Tibial artery (tissue), 4 donors: ENCODE measurements at regions not wholly inside any gene's neighbourhood (a gene's known extent, or its start where the extent isn't known, plus 50 kb on each side); places are given as distances from the start of the nearest gene placed in this dataset.
"Not testable (repeated sequence)": the region's sequence is repeated elsewhere in the genome, so short reads cannot be mapped to it uniquely, and the experiment has no call there.

Experiments
- DNase-seq, 2 donors: peaks; one replicate each; pipeline ENCODE4 v3.0.0-alpha.2; 2019
- H3K27ac ChIP-seq, 2 donors: fragments of 200-600 bp; sonication (generic) in 1 of 2; 1 replicate in 1 of 2; 2 replicates in 1 of 2; pipeline ENCODE4 v1.5.1; 2018 to 2019; ENCODE audit warnings: mild to moderate bottlenecking in 1 of 2
- H3K27me3 ChIP-seq, 2 donors: fragments of 200-600 bp; sonication (generic) in 1 of 2; one replicate each; pipeline versions ENCODE4 v1.5.1 to v1.6.0; 2016 to 2019
- H3K36me3 ChIP-seq, 3 donors: fragments of 200-600 bp; sonication (generic) in 2 of 3; one replicate each; pipeline ENCODE4 v1.5.1; 2016 to 2019; ENCODE audit warnings: mild to moderate bottlenecking in 2 of 3
- H3K4me1 ChIP-seq, 4 donors: fragments of 200-600 bp; sonication (generic) in 2 of 4; 1 replicate in 3 of 4; 2 replicates in 1 of 4; pipeline ENCODE4 v1.5.1; 2016 to 2019
- H3K4me3 ChIP-seq, 2 donors: fragments of 200-600 bp; sonication (generic) in 1 of 2; 1 replicate in 1 of 2; 2 replicates in 1 of 2; pipeline ENCODE4 v1.5.1; 2018 to 2019; ENCODE audit warnings: mild to moderate bottlenecking in 2 of 2
- H3K9me3 ChIP-seq, 3 donors: fragments of 200-600 bp; sonication (generic) in 1 of 3; one replicate each; pipeline ENCODE4 v1.5.1; 2016 to 2019
- intact Hi-C: fragments of 100-400 bp; cut with DNase I; formaldehyde crosslinking; loops from one replicate; pipeline ENCODE4 v1.15.0; 2023; ENCODE audit warnings: low total_unique reads
- TF ChIP-seq, protein P1 (sequence below), 2 experiments: fragments of 200-600 bp in 1 of 2; fragments of 450-650 bp in 1 of 2; IDR thresholded peaks; one replicate each; pipeline ENCODE4 v1.5.1; 2017 to 2019; ENCODE audit warnings: antibody characterized with exemption in 2 of 2, mild to moderate bottlenecking in 1 of 2, moderate library complexity in 1 of 2

DNA sequence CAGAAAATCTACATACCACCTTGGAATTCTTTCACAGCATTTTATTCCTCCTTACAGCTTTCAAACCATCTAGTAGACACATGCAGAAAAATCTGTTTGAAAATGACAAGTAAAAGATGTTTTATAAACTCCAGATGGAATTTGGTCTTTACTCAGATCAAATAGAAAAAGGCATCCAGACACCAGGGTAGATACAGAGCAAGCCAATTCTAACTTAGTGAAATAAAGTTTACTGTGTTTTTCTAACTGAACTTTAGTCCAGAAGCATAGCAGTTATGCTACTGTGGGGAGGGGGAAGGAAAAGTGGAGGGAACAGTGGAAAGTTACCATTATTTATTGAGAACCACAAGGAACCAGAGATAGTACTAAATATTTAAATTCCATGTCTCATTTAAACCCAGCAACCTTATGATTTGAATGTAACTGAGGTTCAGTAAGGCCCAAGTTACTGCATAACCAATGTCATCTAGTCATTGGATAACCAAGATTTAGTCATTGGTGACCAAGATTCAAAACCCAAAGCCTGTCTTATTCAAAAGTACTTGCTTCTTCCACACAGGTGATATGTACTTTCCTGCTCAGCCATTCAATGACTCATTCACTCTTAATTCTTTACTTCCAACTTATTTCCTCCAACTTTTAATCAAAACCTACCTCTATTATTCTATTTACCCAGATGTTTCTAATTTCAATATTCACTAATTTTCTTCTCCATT, 57.7 kb downstream of the RAD51AP2 start:
- no peaks in the 10 kb centered on the region for H3K36me3 ChIP-seq
- no peak for DNase-seq
- no peaks in the 10 kb centered on the region for H3K27me3 ChIP-seq
- no peak overlapping the region for H3K27ac ChIP-seq
- H3K4me3 ChIP-seq, result no peak overlapping the region
- intact Hi-C loops, result no loop called here
- TF ChIP-seq, protein P1, sequence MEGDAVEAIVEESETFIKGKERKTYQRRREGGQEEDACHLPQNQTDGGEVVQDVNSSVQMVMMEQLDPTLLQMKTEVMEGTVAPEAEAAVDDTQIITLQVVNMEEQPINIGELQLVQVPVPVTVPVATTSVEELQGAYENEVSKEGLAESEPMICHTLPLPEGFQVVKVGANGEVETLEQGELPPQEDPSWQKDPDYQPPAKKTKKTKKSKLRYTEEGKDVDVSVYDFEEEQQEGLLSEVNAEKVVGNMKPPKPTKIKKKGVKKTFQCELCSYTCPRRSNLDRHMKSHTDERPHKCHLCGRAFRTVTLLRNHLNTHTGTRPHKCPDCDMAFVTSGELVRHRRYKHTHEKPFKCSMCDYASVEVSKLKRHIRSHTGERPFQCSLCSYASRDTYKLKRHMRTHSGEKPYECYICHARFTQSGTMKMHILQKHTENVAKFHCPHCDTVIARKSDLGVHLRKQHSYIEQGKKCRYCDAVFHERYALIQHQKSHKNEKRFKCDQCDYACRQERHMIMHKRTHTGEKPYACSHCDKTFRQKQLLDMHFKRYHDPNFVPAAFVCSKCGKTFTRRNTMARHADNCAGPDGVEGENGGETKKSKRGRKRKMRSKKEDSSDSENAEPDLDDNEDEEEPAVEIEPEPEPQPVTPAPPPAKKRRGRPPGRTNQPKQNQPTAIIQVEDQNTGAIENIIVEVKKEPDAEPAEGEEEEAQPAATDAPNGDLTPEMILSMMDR (IDR thresholded peaks at IDR 0.05), result no peak
- H3K4me1 ChIP-seq, result no peaks in the 10 kb centered on the region
- H3K9me3 ChIP-seq, result no peaks in the 10 kb centered on the region

DNA sequence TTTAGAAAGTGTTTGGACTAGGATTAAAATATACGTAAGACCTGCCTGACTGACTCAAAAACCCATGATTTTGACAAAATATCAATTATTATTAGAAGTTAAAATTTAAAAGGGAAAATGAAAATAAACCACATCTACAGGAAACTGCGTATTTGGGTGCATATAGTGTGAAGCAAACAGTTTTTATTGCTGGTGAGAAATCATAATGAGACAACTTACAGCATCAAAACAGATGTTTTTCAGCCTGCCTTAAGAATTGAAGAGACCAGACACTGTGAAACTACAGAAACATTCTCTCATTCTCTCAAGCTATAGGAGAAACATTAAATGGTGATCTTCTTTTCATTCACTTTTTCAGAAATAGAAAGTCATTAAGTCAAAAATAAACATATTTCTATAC, 62.9 kb downstream of the RAD51AP2 start:
- intact Hi-C loops, result no loop called here
- TF ChIP-seq, protein P1 (IDR thresholded peaks at IDR 0.05), result no peak
- Histone ChIP-seq H3K27ac (no peak overlapping the region), H3K9me3 (no peaks in the 10 kb centered on the region), H3K4me3 (no peak overlapping the region), H3K27me3 (no peaks in the 10 kb centered on the region), H3K4me1 (no peaks in the 10 kb centered on the region), H3K36me3 (no peaks in the 10 kb centered on the region)
- DNase-seq, result no peak

DNA sequence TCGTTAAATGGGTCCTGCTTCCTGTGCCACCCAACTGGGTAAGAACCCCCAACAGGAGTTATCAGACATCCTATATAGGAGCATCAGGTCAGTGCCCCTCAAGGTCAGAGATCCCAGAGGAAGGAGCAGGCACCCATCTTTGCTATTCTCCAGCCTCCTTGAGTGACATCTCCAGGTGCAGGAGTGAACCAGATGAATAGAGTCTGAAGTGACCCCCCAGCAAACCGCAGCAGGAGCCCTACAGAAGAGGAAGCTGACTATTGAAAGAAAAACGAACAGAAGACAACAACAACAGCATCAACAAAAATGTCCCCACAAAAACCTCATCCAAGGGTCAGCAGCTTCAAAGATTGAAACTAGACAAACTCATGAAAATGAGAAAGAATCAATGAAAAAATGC, 72.0 kb downstream of the RAD51AP2 start:
- intact Hi-C loops, H3K9me3 ChIP-seq, DNase-seq, H3K4me1 ChIP-seq, H3K36me3 ChIP-seq, H3K4me3 ChIP-seq, H3K27ac ChIP-seq, H3K27me3 ChIP-seq: not testable (repeated sequence)

DNA sequence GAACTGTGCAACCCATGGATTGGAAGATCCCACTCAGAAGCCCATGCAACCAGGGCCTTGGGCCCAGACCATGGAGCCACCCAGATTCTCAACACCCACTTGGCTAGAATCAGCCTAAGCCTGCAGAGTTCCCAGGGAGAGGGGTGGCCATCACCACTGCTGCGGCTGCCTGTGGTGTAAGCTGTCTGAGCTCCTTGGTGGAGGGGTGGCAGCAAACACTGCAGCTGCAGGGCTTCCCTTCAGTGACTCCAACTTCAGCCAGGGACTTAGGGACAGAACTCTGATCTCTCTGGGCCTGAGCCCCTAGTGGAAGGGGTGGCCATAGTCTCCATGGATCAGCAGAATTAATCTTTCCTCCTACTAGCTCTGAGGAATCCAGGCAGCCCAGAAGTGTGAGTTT, 72.5 kb downstream of the RAD51AP2 start:
- no peak for DNase-seq
- Histone ChIP-seq H3K36me3 (no peaks in the 10 kb centered on the region), H3K4me3 (no peak overlapping the region), H3K27me3 (no peaks in the 10 kb centered on the region), H3K27ac (no peak overlapping the region), H3K4me1 (no peaks in the 10 kb centered on the region), H3K9me3 (no peaks in the 10 kb centered on the region)
- TF ChIP-seq, protein P1 (IDR thresholded peaks at IDR 0.05), result no peak
- intact Hi-C loops, result no loop called here

DNA sequence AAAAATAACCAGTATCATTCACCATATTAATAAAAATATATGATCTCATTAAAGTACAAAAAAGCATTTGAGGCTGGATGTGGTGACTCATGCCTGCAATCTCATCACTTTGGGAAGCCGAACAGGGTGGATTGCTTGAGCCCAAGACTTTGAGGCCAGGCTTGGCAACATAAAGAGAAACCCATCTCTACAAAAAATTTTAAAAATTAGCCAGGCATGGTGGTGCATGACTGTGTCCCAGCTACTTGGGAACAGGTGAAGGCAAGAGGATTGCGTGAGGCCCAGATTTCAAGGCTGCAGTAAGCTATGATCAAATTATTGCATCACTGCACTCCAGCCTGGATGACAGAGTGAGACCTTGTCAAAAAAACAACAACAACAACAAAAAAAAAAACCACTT, 75.9 kb downstream of the RAD51AP2 start:
- TF ChIP-seq, protein P1 (IDR thresholded peaks at IDR 0.05), result no peak
- Histone ChIP-seq H3K36me3 (no peaks in the 10 kb centered on the region), H3K9me3 (no peaks in the 10 kb centered on the region), H3K4me3 (no peak overlapping the region), H3K4me1 (no peaks in the 10 kb centered on the region), H3K27me3 (no peaks in the 10 kb centered on the region), H3K27ac (no peak overlapping the region)
- no peak for DNase-seq
- intact Hi-C loops, result no loop called here

DNA sequence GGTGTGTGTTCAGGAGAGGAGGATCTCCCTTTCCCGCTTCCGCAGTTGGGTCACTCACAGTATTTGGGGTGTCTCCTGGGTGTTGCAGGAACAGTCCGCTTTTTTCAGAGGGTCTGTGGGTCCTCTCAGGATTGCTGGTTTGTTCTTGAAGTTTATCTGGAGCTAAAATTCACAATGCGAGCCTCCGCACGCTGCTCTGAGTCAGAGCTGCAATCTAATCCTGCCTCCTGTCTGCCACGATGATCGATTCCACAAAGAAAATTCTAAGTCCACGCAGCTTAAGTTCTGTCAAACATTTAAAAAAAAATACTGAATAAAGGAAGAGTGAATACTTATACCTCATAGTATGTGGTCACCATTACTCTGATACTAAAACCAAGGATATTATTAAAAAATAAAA, 76.5 kb downstream of the RAD51AP2 start:
- H3K36me3 ChIP-seq, result no peaks in the 10 kb centered on the region
- intact Hi-C loops, result no loop called here
- no peak for DNase-seq
- no peaks in the 10 kb centered on the region for H3K4me1 ChIP-seq
- TF ChIP-seq, protein P1 (IDR thresholded peaks at IDR 0.05), result no peak
- no peaks in the 10 kb centered on the region for H3K9me3 ChIP-seq
- no peak overlapping the region for H3K27ac ChIP-seq
- H3K4me3 ChIP-seq, result no peak overlapping the region
- H3K27me3 ChIP-seq, result no peaks in the 10 kb centered on the region
